Mammary epithelial cell (primary cell): ENCODE measurements at regions not wholly inside any gene's neighbourhood (a gene's known extent, or its start where the extent isn't known, plus 50 kb on each side); places are given as distances from the start of the nearest gene placed in this dataset.

Experiments
- CTCF ChIP-seq, 2 donors: IDR thresholded peaks in 1 of 2; conservative IDR thresholded peaks in 1 of 2; 2 replicates each; pipeline ENCODE4 v1.5.1; 2011 to 2012; ENCODE audit warnings: inconsistent platforms in 2 of 2, low read length in 2 of 2, mild to moderate bottlenecking in 2 of 2, control low read depth in 1 of 2, low read depth in 1 of 2; ENCODE audit not compliant: insufficient read depth in 1 of 2; ENCODE audit errors: extremely low read depth in 1 of 2
- EZH2 ChIP-seq: IDR thresholded peaks from 2 replicates; pipeline ENCODE4 v1.6.1; 2012; ENCODE audit warnings: low read length, inconsistent platforms, borderline replicate concordance

GRCh38 chr15:25971053-25971452, 107.9 kb upstream of the ATP10A start:
- no peak for TF ChIP-seq CTCF (conservative IDR thresholded peaks at IDR 0.05 in 1 of 2, IDR thresholded peaks at IDR 0.05 in 1 of 2; ENCODE audit: extremely low read depth in 1 of 2, insufficient read depth in 1 of 2, low read depth in 1 of 2, low read length in 2 of 2)
- TF ChIP-seq EZH2 = no peak
